K562 (cell line): ENCODE measurements at regions not wholly inside any gene's neighbourhood (a gene's known extent, or its start where the extent isn't known, plus 50 kb on each side); places are given as distances from the start of the nearest gene placed in this dataset.

Experiments used
- HMGN3 ChIP-seq: IDR thresholded peaks from 2 replicates; pipeline ENCODE4 v1.6.1; 2011; ENCODE audit warnings: borderline replicate concordance, low read depth, mild to moderate bottlenecking, mixed read lengths, low read length; ENCODE audit not compliant: insufficient read length; ENCODE audit errors: extremely low read depth
- POLR2A ChIP-seq: fragments of 450-650 bp; conservative IDR thresholded peaks from 2 replicates; pipeline ENCODE4 v1.6.1; 2016
- POU5F1 ChIP-seq: fragments of 150-350 bp; IDR thresholded peaks from 2 replicates; pipeline ENCODE4 v1.6.1; 2014; ENCODE audit warnings: borderline replicate concordance, low read length, low read depth, mild to moderate bottlenecking; ENCODE audit not compliant: partially characterized antibody
- SMAD3 ChIP-seq: fragments of 450-650 bp; formaldehyde crosslinking; conservative IDR thresholded peaks from 2 replicates; pipeline ENCODE4 v1.4.0; 2020; ENCODE audit warnings: mild to moderate bottlenecking
- ZNF212 ChIP-seq: fragments of 450-650 bp; formaldehyde crosslinking; IDR thresholded peaks from 2 replicates; pipeline ENCODE4 v1.4.0; 2020; ENCODE audit warnings: mild to moderate bottlenecking
- TF ChIP-seq, protein P1 (sequence below), 3 experiments: fragments of 200-800 bp in 1 of 3; fragments of 250-450 bp in 1 of 3; fragments of 450-650 bp in 1 of 3; sonication (Bioruptor Pico) in 1 of 3; sonication (Bioruptor generic) in 1 of 3; formaldehyde crosslinking in 1 of 3; IDR thresholded peaks; 2 replicates each; pipeline versions ENCODE4 v1.6.1 to v1.8.0; 2016 to 2022; ENCODE audit warnings: mild to moderate bottlenecking in 2 of 3, missing genetic modification characterization in 2 of 3, missing compliant biosample characterization in 1 of 3, moderate library complexity in 1 of 3
- TF ChIP-seq, protein P2 (sequence below): fragments of 250-450 bp; sonication (Bioruptor Pico); IDR thresholded peaks from 2 replicates; pipeline ENCODE4 v1.8.0; 2021; ENCODE audit warnings: mild to moderate bottlenecking, moderate library complexity
- TF ChIP-seq, protein P3 (sequence below): sonication (generic); formaldehyde crosslinking; IDR thresholded peaks from 2 replicates; pipeline ENCODE4 v1.8.0; 2022; ENCODE audit warnings: missing genetic modification reagents, mild to moderate bottlenecking, moderate library complexity, borderline replicate concordance
- TF ChIP-seq, protein P4 (sequence below): fragments of 450-650 bp; IDR thresholded peaks from 2 replicates; pipeline ENCODE4 v1.6.1; 2014; ENCODE audit warnings: low read depth, mild to moderate bottlenecking, moderate library complexity, borderline replicate concordance
- TF ChIP-seq, protein P5 (sequence below): fragments of 250-450 bp; sonication (Bioruptor Pico); IDR thresholded peaks from 2 replicates; pipeline ENCODE4 v1.8.0; 2022; ENCODE audit warnings: moderate library complexity, mild to moderate bottlenecking, inconsistent platforms
- TF ChIP-seq, protein P6 (sequence below): IDR thresholded peaks from 3 replicates; pipeline ENCODE4 v1.6.1; 2011; ENCODE audit warnings: borderline replicate concordance, mild to moderate bottlenecking, moderate library complexity; ENCODE audit not compliant: insufficient read length; ENCODE audit errors: extremely low read depth

DNA sequence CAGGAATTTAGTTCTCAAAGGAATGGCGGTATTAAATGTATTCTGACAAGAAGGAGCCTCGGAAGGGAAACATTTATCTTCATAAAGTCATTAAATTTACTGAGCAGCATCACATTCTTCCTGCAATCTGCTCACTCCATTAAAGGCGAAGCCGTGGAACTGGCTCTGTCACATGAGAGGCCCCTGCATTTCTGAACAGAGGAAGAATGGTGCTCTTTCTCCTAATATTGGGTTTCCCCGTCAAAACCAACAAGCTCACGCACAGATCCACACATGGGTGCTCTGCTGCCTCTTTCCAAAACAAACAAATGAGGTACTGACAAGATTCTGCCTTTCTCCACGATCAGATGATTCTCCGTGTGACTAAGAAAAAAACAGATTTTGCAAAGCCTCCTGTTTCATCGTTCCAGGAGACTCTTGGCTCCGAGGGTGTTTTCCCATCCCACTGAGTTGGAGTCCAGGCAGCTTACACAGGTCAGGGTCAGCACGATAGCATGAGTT, 191.2 kb downstream of the IDS start (continued):
- TF ChIP-seq, protein P1, sequence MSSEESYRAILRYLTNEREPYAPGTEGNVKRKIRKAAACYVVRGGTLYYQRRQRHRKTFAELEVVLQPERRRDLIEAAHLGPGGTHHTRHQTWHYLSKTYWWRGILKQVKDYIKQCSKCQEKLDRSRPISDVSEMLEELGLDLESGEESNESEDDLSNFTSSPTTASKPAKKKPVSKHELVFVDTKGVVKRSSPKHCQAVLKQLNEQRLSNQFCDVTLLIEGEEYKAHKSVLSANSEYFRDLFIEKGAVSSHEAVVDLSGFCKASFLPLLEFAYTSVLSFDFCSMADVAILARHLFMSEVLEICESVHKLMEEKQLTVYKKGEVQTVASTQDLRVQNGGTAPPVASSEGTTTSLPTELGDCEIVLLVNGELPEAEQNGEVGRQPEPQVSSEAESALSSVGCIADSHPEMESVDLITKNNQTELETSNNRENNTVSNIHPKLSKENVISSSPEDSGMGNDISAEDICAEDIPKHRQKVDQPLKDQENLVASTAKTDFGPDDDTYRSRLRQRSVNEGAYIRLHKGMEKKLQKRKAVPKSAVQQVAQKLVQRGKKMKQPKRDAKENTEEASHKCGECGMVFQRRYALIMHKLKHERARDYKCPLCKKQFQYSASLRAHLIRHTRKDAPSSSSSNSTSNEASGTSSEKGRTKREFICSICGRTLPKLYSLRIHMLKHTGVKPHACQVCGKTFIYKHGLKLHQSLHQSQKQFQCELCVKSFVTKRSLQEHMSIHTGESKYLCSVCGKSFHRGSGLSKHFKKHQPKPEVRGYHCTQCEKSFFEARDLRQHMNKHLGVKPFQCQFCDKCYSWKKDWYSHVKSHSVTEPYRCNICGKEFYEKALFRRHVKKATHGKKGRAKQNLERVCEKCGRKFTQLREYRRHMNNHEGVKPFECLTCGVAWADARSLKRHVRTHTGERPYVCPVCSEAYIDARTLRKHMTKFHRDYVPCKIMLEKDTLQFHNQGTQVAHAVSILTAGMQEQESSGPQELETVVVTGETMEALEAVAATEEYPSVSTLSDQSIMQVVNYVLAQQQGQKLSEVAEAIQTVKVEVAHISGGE (CRISPR knock-in tag; IDR thresholded peaks at IDR 0.05): no peak
- TF ChIP-seq HMGN3: no peak
- TF ChIP-seq, protein P2, sequence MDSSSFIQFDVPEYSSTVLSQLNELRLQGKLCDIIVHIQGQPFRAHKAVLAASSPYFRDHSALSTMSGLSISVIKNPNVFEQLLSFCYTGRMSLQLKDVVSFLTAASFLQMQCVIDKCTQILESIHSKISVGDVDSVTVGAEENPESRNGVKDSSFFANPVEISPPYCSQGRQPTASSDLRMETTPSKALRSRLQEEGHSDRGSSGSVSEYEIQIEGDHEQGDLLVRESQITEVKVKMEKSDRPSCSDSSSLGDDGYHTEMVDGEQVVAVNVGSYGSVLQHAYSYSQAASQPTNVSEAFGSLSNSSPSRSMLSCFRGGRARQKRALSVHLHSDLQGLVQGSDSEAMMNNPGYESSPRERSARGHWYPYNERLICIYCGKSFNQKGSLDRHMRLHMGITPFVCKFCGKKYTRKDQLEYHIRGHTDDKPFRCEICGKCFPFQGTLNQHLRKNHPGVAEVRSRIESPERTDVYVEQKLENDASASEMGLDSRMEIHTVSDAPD (CRISPR knock-in tag): no peak
- TF ChIP-seq, protein P3, sequence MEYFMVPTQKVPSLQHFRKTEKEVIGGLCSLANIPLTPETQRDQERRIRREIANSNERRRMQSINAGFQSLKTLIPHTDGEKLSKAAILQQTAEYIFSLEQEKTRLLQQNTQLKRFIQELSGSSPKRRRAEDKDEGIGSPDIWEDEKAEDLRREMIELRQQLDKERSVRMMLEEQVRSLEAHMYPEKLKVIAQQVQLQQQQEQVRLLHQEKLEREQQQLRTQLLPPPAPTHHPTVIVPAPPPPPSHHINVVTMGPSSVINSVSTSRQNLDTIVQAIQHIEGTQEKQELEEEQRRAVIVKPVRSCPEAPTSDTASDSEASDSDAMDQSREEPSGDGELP (CRISPR knock-in tag): no peak
- TF ChIP-seq, protein P4, sequence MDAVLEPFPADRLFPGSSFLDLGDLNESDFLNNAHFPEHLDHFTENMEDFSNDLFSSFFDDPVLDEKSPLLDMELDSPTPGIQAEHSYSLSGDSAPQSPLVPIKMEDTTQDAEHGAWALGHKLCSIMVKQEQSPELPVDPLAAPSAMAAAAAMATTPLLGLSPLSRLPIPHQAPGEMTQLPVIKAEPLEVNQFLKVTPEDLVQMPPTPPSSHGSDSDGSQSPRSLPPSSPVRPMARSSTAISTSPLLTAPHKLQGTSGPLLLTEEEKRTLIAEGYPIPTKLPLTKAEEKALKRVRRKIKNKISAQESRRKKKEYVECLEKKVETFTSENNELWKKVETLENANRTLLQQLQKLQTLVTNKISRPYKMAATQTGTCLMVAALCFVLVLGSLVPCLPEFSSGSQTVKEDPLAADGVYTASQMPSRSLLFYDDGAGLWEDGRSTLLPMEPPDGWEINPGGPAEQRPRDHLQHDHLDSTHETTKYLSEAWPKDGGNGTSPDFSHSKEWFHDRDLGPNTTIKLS: no peak
- TF ChIP-seq, protein P5, sequence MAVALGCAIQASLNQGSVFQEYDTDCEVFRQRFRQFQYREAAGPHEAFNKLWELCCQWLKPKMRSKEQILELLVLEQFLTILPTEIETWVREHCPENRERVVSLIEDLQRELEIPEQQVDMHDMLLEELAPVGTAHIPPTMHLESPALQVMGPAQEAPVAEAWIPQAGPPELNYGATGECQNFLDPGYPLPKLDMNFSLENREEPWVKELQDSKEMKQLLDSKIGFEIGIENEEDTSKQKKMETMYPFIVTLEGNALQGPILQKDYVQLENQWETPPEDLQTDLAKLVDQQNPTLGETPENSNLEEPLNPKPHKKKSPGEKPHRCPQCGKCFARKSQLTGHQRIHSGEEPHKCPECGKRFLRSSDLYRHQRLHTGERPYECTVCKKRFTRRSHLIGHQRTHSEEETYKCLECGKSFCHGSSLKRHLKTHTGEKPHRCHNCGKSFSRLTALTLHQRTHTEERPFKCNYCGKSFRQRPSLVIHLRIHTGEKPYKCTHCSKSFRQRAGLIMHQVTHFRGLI (CRISPR knock-in tag): no peak
- no peak for TF ChIP-seq POU5F1
- no peak for TF ChIP-seq POLR2A
- TF ChIP-seq, protein P6, sequence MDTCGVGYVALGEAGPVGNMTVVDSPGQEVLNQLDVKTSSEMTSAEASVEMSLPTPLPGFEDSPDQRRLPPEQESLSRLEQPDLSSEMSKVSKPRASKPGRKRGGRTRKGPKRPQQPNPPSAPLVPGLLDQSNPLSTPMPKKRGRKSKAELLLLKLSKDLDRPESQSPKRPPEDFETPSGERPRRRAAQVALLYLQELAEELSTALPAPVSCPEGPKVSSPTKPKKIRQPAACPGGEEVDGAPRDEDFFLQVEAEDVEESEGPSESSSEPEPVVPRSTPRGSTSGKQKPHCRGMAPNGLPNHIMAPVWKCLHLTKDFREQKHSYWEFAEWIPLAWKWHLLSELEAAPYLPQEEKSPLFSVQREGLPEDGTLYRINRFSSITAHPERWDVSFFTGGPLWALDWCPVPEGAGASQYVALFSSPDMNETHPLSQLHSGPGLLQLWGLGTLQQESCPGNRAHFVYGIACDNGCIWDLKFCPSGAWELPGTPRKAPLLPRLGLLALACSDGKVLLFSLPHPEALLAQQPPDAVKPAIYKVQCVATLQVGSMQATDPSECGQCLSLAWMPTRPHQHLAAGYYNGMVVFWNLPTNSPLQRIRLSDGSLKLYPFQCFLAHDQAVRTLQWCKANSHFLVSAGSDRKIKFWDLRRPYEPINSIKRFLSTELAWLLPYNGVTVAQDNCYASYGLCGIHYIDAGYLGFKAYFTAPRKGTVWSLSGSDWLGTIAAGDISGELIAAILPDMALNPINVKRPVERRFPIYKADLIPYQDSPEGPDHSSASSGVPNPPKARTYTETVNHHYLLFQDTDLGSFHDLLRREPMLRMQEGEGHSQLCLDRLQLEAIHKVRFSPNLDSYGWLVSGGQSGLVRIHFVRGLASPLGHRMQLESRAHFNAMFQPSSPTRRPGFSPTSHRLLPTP: no peak
- TF ChIP-seq ZNF212 (CRISPR knock-in tag): no peak
- no peak for TF ChIP-seq SMAD3 (CRISPR knock-in tag)
